ENCODE measurements at regions not wholly inside any gene's neighbourhood (a gene's known extent, or its start where the extent isn't known, plus 50 kb on each side); places are given as distances from the start of the nearest gene placed in this dataset.

- H3K27me3 ChIP-seq, result no peaks in the 10 kb centered on the region
- no peaks in the 10 kb centered on the region for H3K36me3 ChIP-seq (replicated peaks; ENCODE audit: insufficient read depth, low read depth)
- H3K4me1 ChIP-seq (ENCODE audit: insufficient read depth), result no peaks in the 10 kb centered on the region
- no peaks in the 10 kb centered on the region for H3K9me2 ChIP-seq (replicated peaks; ENCODE audit: insufficient read depth)
- no peak for TF ChIP-seq EZH2 (IDR thresholded peaks at IDR 0.05; ENCODE audit: borderline replicate concordance)
- no peaks in the 10 kb centered on the region for H4K20me1 ChIP-seq (ENCODE audit: insufficient read depth, poor library complexity, severe bottlenecking)
- H2AFZ ChIP-seq, result no peak overlapping the region
- 97% methylated on average over 18 of the region's 18 CpGs for WGBS (ENCODE audit: low lambda C conversion rate, missing lambda C conversion rate)
- H3K4me3 ChIP-seq, result no peak overlapping the region
- H3K4me2 ChIP-seq, result no peak overlapping the region
- no peak for DNase-seq (ENCODE audit: low spot score)
- no peak overlapping the region for H3K27ac ChIP-seq
- H3K79me2 ChIP-seq, result no peaks in the 10 kb centered on the region
- H3K9me3 ChIP-seq (ENCODE audit: low read depth), result no peaks in the 10 kb centered on the region
These were observed 365.8 kb downstream of the BCAT1 start for GRCh38 chr12:24582954-24583601.

GRCh38 chr12:24574538-24574937, 374.4 kb downstream of the BCAT1 start:
- TF ChIP-seq EZH2phosphoT487 (IDR thresholded peaks at IDR 0.05; ENCODE audit: low read depth, severe bottlenecking, unreplicated experiment) (no peak), EZH2 (IDR thresholded peaks at IDR 0.05; ENCODE audit: borderline replicate concordance) (no peak)
- TF ChIP-seq, protein P1, sequence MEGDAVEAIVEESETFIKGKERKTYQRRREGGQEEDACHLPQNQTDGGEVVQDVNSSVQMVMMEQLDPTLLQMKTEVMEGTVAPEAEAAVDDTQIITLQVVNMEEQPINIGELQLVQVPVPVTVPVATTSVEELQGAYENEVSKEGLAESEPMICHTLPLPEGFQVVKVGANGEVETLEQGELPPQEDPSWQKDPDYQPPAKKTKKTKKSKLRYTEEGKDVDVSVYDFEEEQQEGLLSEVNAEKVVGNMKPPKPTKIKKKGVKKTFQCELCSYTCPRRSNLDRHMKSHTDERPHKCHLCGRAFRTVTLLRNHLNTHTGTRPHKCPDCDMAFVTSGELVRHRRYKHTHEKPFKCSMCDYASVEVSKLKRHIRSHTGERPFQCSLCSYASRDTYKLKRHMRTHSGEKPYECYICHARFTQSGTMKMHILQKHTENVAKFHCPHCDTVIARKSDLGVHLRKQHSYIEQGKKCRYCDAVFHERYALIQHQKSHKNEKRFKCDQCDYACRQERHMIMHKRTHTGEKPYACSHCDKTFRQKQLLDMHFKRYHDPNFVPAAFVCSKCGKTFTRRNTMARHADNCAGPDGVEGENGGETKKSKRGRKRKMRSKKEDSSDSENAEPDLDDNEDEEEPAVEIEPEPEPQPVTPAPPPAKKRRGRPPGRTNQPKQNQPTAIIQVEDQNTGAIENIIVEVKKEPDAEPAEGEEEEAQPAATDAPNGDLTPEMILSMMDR (IDR thresholded peaks at IDR 0.05; ENCODE audit: poor library complexity), result no peak
- H2AFZ ChIP-seq, result no peak overlapping the region

DNA sequence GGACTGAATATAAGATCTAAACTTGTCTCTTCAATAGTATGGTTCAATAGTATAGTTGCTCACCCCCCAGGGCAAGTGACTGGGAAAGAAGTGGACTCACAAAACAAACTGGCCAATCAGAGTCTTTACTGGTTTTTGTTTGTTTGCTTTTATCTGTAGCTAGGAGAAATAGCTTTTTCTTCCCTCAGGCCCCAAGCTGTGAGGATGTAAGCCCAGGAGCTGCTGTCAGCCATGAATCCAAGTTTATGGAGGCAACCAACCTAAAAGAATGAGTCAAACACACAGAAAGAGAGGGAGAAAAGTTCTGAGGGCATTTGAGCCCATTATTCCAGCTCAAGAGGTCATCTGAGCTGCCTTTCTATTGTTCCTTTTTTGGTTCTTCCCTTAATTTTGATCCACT, 375.3 kb downstream of the BCAT1 start:
- no peaks in the 10 kb centered on the region for H3K4me1 ChIP-seq (ENCODE audit: insufficient read depth)
- no peaks in the 10 kb centered on the region for H3K36me3 ChIP-seq (replicated peaks; ENCODE audit: insufficient read depth, low read depth)
- H3K27me3 ChIP-seq, result no peaks in the 10 kb centered on the region
- no peak for DNase-seq (ENCODE audit: low spot score)
- H3K4me2 ChIP-seq, result no peak overlapping the region
- TF ChIP-seq EZH2 (IDR thresholded peaks at IDR 0.05; ENCODE audit: borderline replicate concordance) (no peak), EZH2phosphoT487 (IDR thresholded peaks at IDR 0.05; ENCODE audit: low read depth, severe bottlenecking, unreplicated experiment) (no peak)
- TF ChIP-seq, protein P1 (IDR thresholded peaks at IDR 0.05; ENCODE audit: poor library complexity), result no peak
- H4K20me1 ChIP-seq (ENCODE audit: insufficient read depth, poor library complexity, severe bottlenecking), result no peaks in the 10 kb centered on the region
- no peaks in the 10 kb centered on the region for H3K9me2 ChIP-seq (replicated peaks; ENCODE audit: insufficient read depth)
- no peaks in the 10 kb centered on the region for H3K9me3 ChIP-seq (ENCODE audit: low read depth)
- H2AFZ ChIP-seq, result no peak overlapping the region
- no peaks in the 10 kb centered on the region for H3K79me2 ChIP-seq
- no peak overlapping the region for H3K4me3 ChIP-seq
- H3K27ac ChIP-seq, result no peak overlapping the region

More at GRCh38 chr12:24574538-24574937, 374.4 kb downstream of the BCAT1 start:
- 56% methylated on average over 4 of the region's 4 CpGs for WGBS (ENCODE audit: low lambda C conversion rate, missing lambda C conversion rate)
- Histone ChIP-seq H4K20me1 (ENCODE audit: insufficient read depth, poor library complexity, severe bottlenecking) (no peaks in the 10 kb centered on the region), H3K4me1 (ENCODE audit: insufficient read depth) (no peaks in the 10 kb centered on the region), H3K36me3 (replicated peaks; ENCODE audit: insufficient read depth, low read depth) (no peaks in the 10 kb centered on the region), H3K9me3 (ENCODE audit: low read depth) (no peaks in the 10 kb centered on the region), H3K27ac (no peak overlapping the region), H3K9me2 (replicated peaks; ENCODE audit: insufficient read depth) (no peaks in the 10 kb centered on the region), H3K4me2 (no peak overlapping the region), H3K79me2 (no peaks in the 10 kb centered on the region), H3K27me3 (no peaks in the 10 kb centered on the region), H3K4me3 (no peak overlapping the region)
- no peak for DNase-seq (ENCODE audit: low spot score)

DNA sequence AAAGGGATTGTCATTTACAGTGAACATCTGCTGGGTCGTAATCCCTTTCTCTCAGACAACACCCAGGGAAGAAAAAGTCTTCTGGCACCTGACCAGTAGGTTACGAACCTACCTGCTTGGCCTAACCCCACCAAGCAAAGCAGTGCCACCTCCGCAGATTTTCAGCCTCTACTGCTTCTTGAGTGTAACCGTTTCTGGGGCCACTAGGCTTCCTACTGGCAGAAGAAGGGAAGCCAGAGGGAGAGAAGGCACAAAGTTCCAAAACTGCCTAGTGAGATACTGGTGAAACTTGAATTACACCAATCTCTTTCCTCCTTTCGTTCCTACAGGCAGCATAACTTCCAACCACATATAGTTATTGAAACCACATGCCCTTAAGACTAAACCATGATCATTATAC, 383.6 kb downstream of the BCAT1 start:
- no peak for DNase-seq (ENCODE audit: low spot score)
- H3K79me2 ChIP-seq, result no peaks in the 10 kb centered on the region
- TF ChIP-seq EZH2 (IDR thresholded peaks at IDR 0.05; ENCODE audit: borderline replicate concordance), result no peak
- TF ChIP-seq EZH2phosphoT487 (IDR thresholded peaks at IDR 0.05; ENCODE audit: low read depth, severe bottlenecking, unreplicated experiment), result no peak
- TF ChIP-seq, protein P1 (IDR thresholded peaks at IDR 0.05; ENCODE audit: poor library complexity), result no peak
- no peaks in the 10 kb centered on the region for H3K9me2 ChIP-seq (replicated peaks; ENCODE audit: insufficient read depth)
- H3K4me3 ChIP-seq, result no peak overlapping the region
- H3K4me1 ChIP-seq (ENCODE audit: insufficient read depth), result no peaks in the 10 kb centered on the region
- peaks cover 11% of the 10 kb centered on the region for H3K27me3 ChIP-seq
- H4K20me1 ChIP-seq (ENCODE audit: insufficient read depth, poor library complexity, severe bottlenecking), result no peaks in the 10 kb centered on the region
- no peak overlapping the region for H2AFZ ChIP-seq
- WGBS (ENCODE audit: low lambda C conversion rate, missing lambda C conversion rate), result 64% methylated on average over 5 of the region's 5 CpGs
- H3K9me3 ChIP-seq (ENCODE audit: low read depth), result no peaks in the 10 kb centered on the region
- no peaks in the 10 kb centered on the region for H3K36me3 ChIP-seq (replicated peaks; ENCODE audit: insufficient read depth, low read depth)
- no peak overlapping the region for H3K27ac ChIP-seq
- H3K4me2 ChIP-seq, result no peak overlapping the region
